Thymus (tissue), 11 donors: ENCODE measurements at regions not wholly inside any gene's neighbourhood (a gene's known extent, or its start where the extent isn't known, plus 50 kb on each side); places are given as distances from the start of the nearest gene placed in this dataset.

Source experiments
- DNase-seq, 9 donors: peaks; one replicate each; pipeline ENCODE4 v3.0.0-alpha.2; 2013; ENCODE audit warnings: low spot score in 9 of 9, low read depth in 6 of 9, missing footprints in 1 of 9
- H3K27ac ChIP-seq, 2 donors: one replicate each; pipeline ENCODE4 v1.5.1; 2013; ENCODE audit warnings: control low read depth in 1 of 2, low read depth in 1 of 2, low read length in 1 of 2, mild to moderate bottlenecking in 1 of 2, moderate library complexity in 1 of 2
- H3K27me3 ChIP-seq, 2 donors: one replicate each; pipeline ENCODE4 v1.5.1; 2013; ENCODE audit warnings: low read length in 1 of 2; ENCODE audit not compliant: control insufficient read depth in 2 of 2, insufficient read depth in 1 of 2
- H3K36me3 ChIP-seq, 2 donors: one replicate each; pipeline ENCODE4 v1.5.1; 2013; ENCODE audit warnings: low read length in 1 of 2, mild to moderate bottlenecking in 1 of 2, moderate library complexity in 1 of 2; ENCODE audit not compliant: control insufficient read depth in 2 of 2, insufficient read depth in 2 of 2
- H3K4me1 ChIP-seq, 2 donors: one replicate each; pipeline ENCODE4 v1.5.1; 2013; ENCODE audit warnings: low read length in 2 of 2; ENCODE audit not compliant: control insufficient read depth in 2 of 2, insufficient read depth in 2 of 2
- H3K4me3 ChIP-seq, 2 donors: one replicate each; pipeline ENCODE4 v1.5.1; 2013; ENCODE audit warnings: low read length in 2 of 2, control low read depth in 1 of 2, mild to moderate bottlenecking in 1 of 2
- H3K9me3 ChIP-seq, 2 donors: one replicate each; pipeline ENCODE4 v1.5.1; 2013; ENCODE audit warnings: low read length in 1 of 2, mild to moderate bottlenecking in 1 of 2; ENCODE audit not compliant: control insufficient read depth in 2 of 2, insufficient read depth in 1 of 2
- WGBS: extraction: QIAGEN DNeasy Blood & Tissue Kit; methylation state at CpG from one replicate; pipeline ENCODE4 v1.1.7; 2013; 5-methylcytosine and 5-hydroxymethylcytosine counted together
- donor health status: healthy.

- DNase-seq, result no peak
- WGBS, result 84% methylated on average over 2 of the region's 2 CpGs
- H3K27me3 ChIP-seq, result no peaks in the 10 kb centered on the region
- H3K36me3 ChIP-seq, result no peaks in the 10 kb centered on the region
- no peaks in the 10 kb centered on the region for H3K9me3 ChIP-seq
- no peaks in the 10 kb centered on the region for H3K4me1 ChIP-seq
- no peak overlapping the region for H3K4me3 ChIP-seq
- H3K27ac ChIP-seq, result no peak overlapping the region
Measured at GRCh38 chr20:52677216-52677615, 294.9 kb upstream of the TSHZ2 start.

GRCh38 chr20:52676283-52676995 lies 295.7 kb upstream of the TSHZ2 start:
- no peaks in the 10 kb centered on the region for H3K4me1 ChIP-seq
- no peaks in the 10 kb centered on the region for H3K27me3 ChIP-seq
- H3K27ac ChIP-seq, result no peak overlapping the region
- no peaks in the 10 kb centered on the region for H3K36me3 ChIP-seq
- DNase-seq, result no peak
- no peak overlapping the region for H3K4me3 ChIP-seq
- 80% methylated on average over 13 of the region's 13 CpGs for WGBS
- H3K9me3 ChIP-seq, result no peaks in the 10 kb centered on the region

GRCh38 chr20:52675375-52675774 lies 296.8 kb upstream of the TSHZ2 start:
- no peaks in the 10 kb centered on the region for H3K36me3 ChIP-seq
- H3K4me1 ChIP-seq, result no peaks in the 10 kb centered on the region
- H3K9me3 ChIP-seq, result no peaks in the 10 kb centered on the region
- WGBS, result 78% methylated on average over 4 of the region's 4 CpGs
- no peak overlapping the region for H3K4me3 ChIP-seq
- H3K27ac ChIP-seq, result no peak overlapping the region
- H3K27me3 ChIP-seq, result no peaks in the 10 kb centered on the region
- no peak for DNase-seq

GRCh38 chr20:52668626-52669025 lies 303.5 kb upstream of the TSHZ2 start:
- Histone ChIP-seq H3K36me3 (no peaks in the 10 kb centered on the region), H3K9me3 (no peaks in the 10 kb centered on the region), H3K27me3 (no peaks in the 10 kb centered on the region), H3K4me1 (no peaks in the 10 kb centered on the region), H3K4me3 (no peak overlapping the region), H3K27ac (no peak overlapping the region)
- no peak for DNase-seq
- WGBS, result 93% methylated on average over 3 of the region's 3 CpGs

- H3K27ac ChIP-seq, result no peak overlapping the region
- H3K9me3 ChIP-seq, result no peaks in the 10 kb centered on the region
- H3K4me1 ChIP-seq, result no peaks in the 10 kb centered on the region
- no peaks in the 10 kb centered on the region for H3K36me3 ChIP-seq
- DNase-seq, result no peak
- no peaks in the 10 kb centered on the region for H3K27me3 ChIP-seq
- no peak overlapping the region for H3K4me3 ChIP-seq
- WGBS, result 96% methylated on average over 5 of the region's 5 CpGs
Measured at GRCh38 chr20:52667358-52667757, 304.8 kb upstream of the TSHZ2 start.

GRCh38 chr20:52665441-52665840 lies 306.7 kb upstream of the TSHZ2 start:
- H3K4me3 ChIP-seq, result no peak overlapping the region
- H3K27ac ChIP-seq, result no peak overlapping the region
- 94% methylated on average over 1 of the region's 1 CpG for WGBS

GRCh38 chr20:52655395-52655794 lies 316.8 kb upstream of the TSHZ2 start:
- H3K4me3 ChIP-seq, result no peak overlapping the region
- no peak for DNase-seq
- no peaks in the 10 kb centered on the region for H3K4me1 ChIP-seq
- no peaks in the 10 kb centered on the region for H3K36me3 ChIP-seq
- no peak overlapping the region for H3K27ac ChIP-seq
- 99% methylated on average over 3 of the region's 3 CpGs for WGBS
- H3K27me3 ChIP-seq, result no peaks in the 10 kb centered on the region
- H3K9me3 ChIP-seq, result no peaks in the 10 kb centered on the region

More at GRCh38 chr20:52665441-52665840, 306.7 kb upstream of the TSHZ2 start:
- H3K36me3 ChIP-seq, result no peaks in the 10 kb centered on the region
- H3K9me3 ChIP-seq, result no peaks in the 10 kb centered on the region
- H3K4me1 ChIP-seq, result no peaks in the 10 kb centered on the region
- no peak for DNase-seq
- H3K27me3 ChIP-seq, result no peaks in the 10 kb centered on the region

- 20% methylated on average over 2 of the region's 2 CpGs for WGBS
Measured at GRCh38 chr20:52654567-52654966, 317.6 kb upstream of the TSHZ2 start.

GRCh38 chr20:52652271-52652670 lies 319.9 kb upstream of the TSHZ2 start:
- H3K4me3 ChIP-seq, result no peak overlapping the region
- 69% methylated on average over 3 of the region's 3 CpGs for WGBS
- no peaks in the 10 kb centered on the region for H3K27me3 ChIP-seq
- no peaks in the 10 kb centered on the region for H3K36me3 ChIP-seq
- no peak overlapping the region for H3K27ac ChIP-seq
- no peaks in the 10 kb centered on the region for H3K4me1 ChIP-seq
- no peak for DNase-seq
- H3K9me3 ChIP-seq, result no peaks in the 10 kb centered on the region

More at GRCh38 chr20:52654567-52654966, 317.6 kb upstream of the TSHZ2 start:
- Histone ChIP-seq H3K4me3 (no peak overlapping the region), H3K27me3 (no peaks in the 10 kb centered on the region), H3K36me3 (no peaks in the 10 kb centered on the region), H3K4me1 (no peaks in the 10 kb centered on the region), H3K27ac (no peak overlapping the region), H3K9me3 (no peaks in the 10 kb centered on the region)
- DNase-seq, result no peak
